GM11168 (cell line): ENCODE measurements at regions not wholly inside any gene's neighbourhood (a gene's known extent, or its start where the extent isn't known, plus 50 kb on each side); places are given as distances from the start of the nearest gene placed in this dataset.

Experiments used
- in situ Hi-C: fragments of 300-500 bp; cut with MboI; formaldehyde crosslinking; loops from one replicate; pipeline ENCODE4 v1.12.0; 2022; ENCODE audit warnings: low sequenced_read_pairs; ENCODE audit not compliant: unreplicated experiment

DNA sequence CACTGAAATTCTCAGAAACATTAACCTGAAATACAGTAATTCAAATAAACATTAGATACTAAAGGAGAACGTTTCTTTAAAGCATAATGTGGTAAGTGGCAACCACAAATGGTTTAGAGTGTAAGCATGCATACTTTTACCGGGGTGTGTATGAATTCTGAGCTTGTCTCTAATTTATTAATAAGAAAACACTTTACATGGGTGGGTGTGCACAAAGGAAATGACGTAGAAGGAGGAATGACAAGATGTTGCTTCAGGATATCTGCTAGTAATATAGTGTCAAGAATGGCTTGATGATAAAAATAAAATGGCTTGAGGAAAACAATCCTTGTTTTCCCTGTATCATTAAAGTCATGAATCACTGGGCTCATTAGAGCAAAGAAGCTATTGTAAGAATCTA is 92.5 kb downstream of the ARL4A start:
- in situ Hi-C loops, result no loop called here

DNA sequence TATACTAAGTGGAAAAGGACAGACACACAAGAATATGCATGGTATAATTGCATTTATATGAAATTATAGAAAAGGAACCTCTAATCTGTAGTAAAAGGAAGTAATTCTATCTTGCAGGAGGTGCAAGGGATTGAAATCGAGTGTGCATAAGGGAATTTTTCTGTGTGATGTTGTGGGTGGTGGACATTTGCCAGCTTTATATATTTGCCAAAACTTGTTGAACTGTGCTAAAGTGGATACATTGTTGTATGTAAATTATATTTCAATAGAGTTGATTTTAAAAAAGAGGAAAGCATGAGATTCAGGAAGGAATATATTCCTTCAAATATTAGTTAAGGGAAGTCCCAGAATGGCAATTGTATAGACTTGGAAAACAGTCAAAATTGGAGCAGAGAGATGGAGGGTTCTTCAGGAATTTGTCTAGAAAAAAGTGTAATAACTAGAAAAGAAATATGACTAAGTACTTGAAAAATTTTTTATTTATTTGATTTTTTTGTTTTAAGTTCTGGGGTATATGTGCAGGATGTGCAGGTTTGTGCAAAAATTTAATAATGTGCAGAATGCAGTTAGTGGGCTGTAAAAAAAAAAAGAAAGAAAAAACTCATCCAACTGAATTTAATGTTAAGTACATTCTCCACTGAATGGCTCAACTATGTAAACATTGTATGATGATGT is 96.1 kb downstream of the ARL4A start:
- in situ Hi-C loops, result no loop called here

GRCh38 chr7:12785473-12785872 is 98.0 kb downstream of the ARL4A start:
- in situ Hi-C loops, result no loop called here

GRCh38 chr7:12786494-12786893 is 99.1 kb downstream of the ARL4A start:
- in situ Hi-C loops, result no loop called here

- in situ Hi-C loops, result no loop called here
These were observed 100.7 kb downstream of the ARL4A start for GRCh38 chr7:12788171-12788570.

DNA sequence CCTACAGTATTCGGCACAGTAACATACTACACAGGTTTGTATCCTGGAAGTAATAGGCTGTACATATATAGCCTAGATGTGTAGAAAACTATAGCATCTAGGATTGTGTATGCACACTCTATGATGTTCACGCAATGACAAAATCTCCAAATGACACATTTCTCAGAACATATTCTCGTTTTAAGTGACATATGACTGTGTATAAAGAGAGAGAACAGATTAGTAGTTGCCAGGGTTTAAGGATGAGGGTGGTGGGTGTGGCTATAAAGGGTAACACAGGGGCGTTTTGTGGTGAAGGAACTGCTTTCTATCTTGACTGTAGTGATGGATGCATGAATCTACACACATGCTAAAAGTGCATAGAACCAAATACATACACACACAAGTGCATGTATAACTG is 101.2 kb downstream of the ARL4A start:
- in situ Hi-C loops, result no loop called here

- in situ Hi-C loops, result no loop called here
These were observed 107.4 kb downstream of the ARL4A start for GRCh38 chr7:12794722-12795302.

DNA sequence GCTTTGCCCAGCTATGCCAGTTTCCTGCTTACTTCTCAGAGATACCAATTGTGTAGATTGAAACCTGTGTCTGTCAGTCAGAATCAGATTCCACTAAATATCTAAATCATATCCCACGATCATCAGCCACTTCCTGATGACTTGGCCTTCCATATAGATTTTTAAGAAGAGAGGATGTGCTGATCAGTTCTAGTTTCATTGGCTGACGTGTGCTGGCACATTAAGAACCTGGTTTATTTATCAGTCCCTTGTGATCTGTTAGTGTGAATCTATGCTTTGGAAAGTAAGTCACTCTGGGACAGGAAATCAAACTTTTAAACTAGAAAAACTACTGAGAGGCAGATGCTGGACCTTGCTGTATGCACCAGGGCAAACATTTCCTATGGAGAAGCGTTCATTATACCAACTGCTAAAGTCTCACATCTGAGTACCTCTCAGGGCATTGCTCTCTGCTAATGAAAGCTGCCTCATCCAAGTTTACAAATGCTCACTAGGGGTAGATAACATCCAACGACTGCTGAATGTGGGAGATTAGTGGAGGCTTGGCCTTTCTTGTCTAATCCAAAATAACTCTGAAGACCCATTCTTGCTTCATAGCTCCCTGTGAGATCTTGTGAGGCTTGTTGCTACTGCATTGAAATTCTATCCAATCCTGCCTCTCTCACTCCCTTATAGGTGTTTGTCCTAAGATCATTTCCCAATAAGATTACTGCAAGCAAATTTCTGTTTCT is 109.1 kb downstream of the ARL4A start:
- in situ Hi-C loops, result no loop called here

DNA sequence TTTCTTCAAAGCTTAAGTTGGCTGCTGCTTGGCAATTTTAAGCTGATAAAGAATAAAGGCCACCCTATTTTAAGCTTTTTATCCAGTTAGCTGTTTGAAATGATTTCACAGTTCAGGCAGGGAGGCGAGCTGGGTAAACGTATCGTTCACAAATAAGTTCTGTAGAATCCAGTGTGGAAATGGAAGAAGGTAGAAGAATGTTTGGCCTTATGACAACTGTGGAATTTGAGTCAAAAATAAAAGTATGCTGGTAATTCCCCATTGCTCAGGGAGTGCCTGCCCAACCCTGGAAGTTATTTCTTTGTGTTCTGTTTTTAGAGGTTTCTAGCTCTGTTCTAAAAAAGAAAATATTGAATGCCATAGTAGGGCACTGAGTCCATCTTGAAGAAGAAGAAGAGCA is 113.1 kb downstream of the ARL4A start:
- in situ Hi-C loops, result no loop called here

- in situ Hi-C loops, result no loop called here
These were observed 113.7 kb downstream of the ARL4A start for GRCh38 chr7:12801107-12801506.

- in situ Hi-C loops, result no loop called here
These were observed 114.6 kb downstream of the ARL4A start for GRCh38 chr7:12802070-12802469.

GRCh38 chr7:12803542-12803941 is 116.1 kb downstream of the ARL4A start:
- in situ Hi-C loops, result no loop called here

DNA sequence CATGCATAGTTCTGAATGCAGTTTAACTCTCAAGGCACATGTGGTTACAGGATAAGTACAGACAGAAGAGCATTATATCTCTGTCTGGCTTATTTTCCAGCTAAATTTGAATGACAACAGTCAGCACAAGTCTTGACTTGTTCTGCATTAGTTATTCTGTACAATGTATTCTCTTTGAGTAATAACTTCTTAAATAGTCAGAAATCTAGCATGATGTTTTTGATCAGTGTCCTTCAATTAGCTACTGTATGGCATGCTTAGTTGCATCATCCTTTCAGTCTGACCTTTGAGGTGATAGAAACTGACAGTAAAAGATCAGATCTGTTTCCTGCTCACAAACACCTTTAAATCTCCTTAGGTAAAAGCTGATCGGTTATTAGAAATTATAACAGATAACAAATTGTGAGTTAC is 118.1 kb downstream of the ARL4A start:
- in situ Hi-C loops, result no loop called here

DNA sequence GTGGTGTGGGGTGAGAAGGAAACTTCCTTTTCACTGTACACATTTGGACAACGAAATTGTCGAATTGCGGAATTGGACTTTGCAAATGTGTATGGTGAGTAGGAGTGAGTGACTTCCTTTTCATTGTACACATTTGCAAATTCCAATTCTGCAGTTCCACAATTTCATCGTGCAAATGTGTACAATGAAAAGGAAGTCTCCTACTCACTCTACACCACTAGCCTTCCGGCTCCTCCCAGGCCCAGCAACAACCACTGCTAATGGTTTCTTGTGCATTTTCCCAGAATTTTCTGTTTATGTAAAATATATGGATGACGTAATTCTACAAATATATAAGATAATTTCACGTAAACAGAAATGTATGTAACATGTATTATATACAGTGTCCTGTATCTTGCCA is 118.5 kb downstream of the ARL4A start:
- in situ Hi-C loops, result no loop called here

GRCh38 chr7:12809476-12809875 is 122.0 kb downstream of the ARL4A start:
- in situ Hi-C loops, result no loop called here

GRCh38 chr7:12812111-12812510 is 124.7 kb downstream of the ARL4A start:
- in situ Hi-C loops, result no loop called here

DNA sequence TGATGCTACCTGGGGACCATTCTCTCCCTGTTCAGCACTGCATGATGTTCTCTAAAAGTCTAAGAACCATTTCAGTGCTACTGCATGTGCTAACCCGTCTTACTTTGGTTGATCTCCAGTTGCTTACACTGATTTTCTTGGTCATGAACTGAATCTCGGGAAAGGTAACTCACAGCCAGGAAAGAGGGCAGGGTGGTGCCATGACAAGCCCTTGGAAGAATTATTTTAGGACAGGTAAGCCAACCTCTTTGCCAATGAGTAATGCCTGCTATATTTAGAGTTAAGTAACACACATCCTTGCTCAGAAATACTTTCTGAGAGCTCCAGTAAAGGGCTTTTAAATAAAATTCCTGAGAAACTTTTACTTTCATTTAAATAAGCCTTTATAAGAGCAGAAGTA is 126.7 kb downstream of the ARL4A start:
- in situ Hi-C loops, result no loop called here

- in situ Hi-C loops, result no loop called here
These were observed 127.4 kb downstream of the ARL4A start for GRCh38 chr7:12814828-12815227.

- in situ Hi-C loops, result no loop called here
These were observed 128.0 kb downstream of the ARL4A start for GRCh38 chr7:12815426-12815825.

GRCh38 chr7:12815871-12816270 is 128.4 kb downstream of the ARL4A start:
- in situ Hi-C loops, result no loop called here

DNA sequence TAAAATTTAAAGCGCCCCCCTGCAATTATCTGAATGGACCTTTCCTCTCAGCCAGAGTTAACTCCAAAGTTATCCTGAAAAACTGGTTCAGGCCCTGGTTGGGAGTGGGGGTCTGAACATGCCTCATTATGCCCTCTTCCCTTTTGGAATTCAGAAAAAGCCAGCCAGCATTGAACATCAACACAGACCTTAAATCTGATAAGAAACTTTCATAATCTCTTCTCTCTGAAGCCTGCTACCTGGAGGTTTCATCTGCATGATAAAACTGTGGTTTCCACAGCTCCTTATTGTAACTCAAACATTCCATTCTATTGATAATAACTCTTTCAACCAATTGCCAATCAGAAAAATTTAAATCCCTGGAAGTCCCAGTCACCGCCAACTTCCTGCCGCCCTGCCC is 133.3 kb downstream of the ARL4A start:
- in situ Hi-C loops, result no loop called here

DNA sequence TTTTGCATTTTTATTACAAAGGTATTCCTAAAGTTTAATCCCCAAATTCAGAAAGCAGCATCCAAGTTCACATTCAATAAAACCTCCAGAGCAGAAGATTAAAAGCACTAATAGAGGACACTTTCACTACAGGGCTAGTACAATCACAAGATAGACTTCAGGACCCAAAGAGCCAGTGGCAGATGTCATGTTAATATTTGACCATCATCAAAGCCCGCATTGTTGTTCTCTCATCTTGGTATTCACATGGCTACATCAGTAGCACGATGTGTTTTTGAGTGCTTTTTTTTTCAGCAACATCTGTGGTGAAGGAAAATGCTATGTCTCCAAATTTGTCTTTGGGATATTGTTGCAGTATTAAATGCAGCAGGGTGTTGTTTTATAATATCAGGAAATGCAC is 134.3 kb downstream of the ARL4A start:
- in situ Hi-C loops, result no loop called here
